IMR-90 (cell line): ENCODE measurements at regions not wholly inside any gene's neighbourhood (a gene's known extent, or its start where the extent isn't known, plus 50 kb on each side); places are given as distances from the start of the nearest gene placed in this dataset.

Experiments
- ATAC-seq: fragments of 200-7000 bp; cut with Tn5 transposase; 2 replicates; pipeline ENCODE4 v1.9.1; 2020; ENCODE audit warnings: low read depth, mild to moderate bottlenecking, moderate library complexity
- BruUV-seq: library from RNA; stranded (reverse); fragments of 400-500 nt; replicated peaks from 2 replicates; lab custom pipeline; 2021; lab: Mats Ljungman, UMichigan
- CTCF ChIA-PET: fragments of 300-600 bp; formaldehyde crosslinking; extraction: SDS; loops from one replicate; lab custom pipeline; 2021; ENCODE audit warnings: antibody characterized with exemption; lab: Yijun Ruan, JAX
- POLR2A ChIA-PET: fragments of 300-600 bp; sonication (Branson Sonifier 250); formaldehyde crosslinking; loops from one replicate; lab custom pipeline; 2022; ENCODE audit warnings: antibody characterized with exemption; ENCODE audit not compliant: unreplicated experiment; lab: Charles Lee
- DNase-seq: peaks from one replicate; pipeline ENCODE4 v3.0.0; 2013
- H2AFZ ChIP-seq: replicated peaks from 2 replicates; pipeline ENCODE3; 2013; ENCODE audit warnings: low read length, mild to moderate bottlenecking; ENCODE audit not compliant: poor library complexity
- H2AK5ac ChIP-seq: 2 replicates; pipeline ENCODE4 v1.6.1; 2013; ENCODE audit warnings: low read depth, low read length, inconsistent platforms
- H2AK9ac ChIP-seq: replicated peaks from 2 replicates; pipeline ENCODE3; 2013; ENCODE audit warnings: mild to moderate bottlenecking, low read depth, low read length, moderate library complexity; ENCODE audit not compliant: poor library complexity
- H2BK120ac ChIP-seq: 2 replicates; pipeline ENCODE4 v1.6.1; 2013; ENCODE audit warnings: low read depth, low read length, inconsistent platforms
- H2BK15ac ChIP-seq: 3 replicates; pipeline ENCODE4 v1.6.1; 2013; ENCODE audit warnings: low read depth, low read length, inconsistent platforms
- H2BK20ac ChIP-seq: 2 replicates; pipeline ENCODE4 v1.6.1; 2013; ENCODE audit warnings: low read depth, mild to moderate bottlenecking, inconsistent platforms, low read length, moderate library complexity
- H2BK5ac ChIP-seq: 2 replicates; pipeline ENCODE4 v1.6.1; 2013; ENCODE audit warnings: mild to moderate bottlenecking, low read depth, low read length, inconsistent platforms; ENCODE audit not compliant: poor library complexity, severe bottlenecking
- H3K14ac ChIP-seq: replicated peaks from 2 replicates; pipeline ENCODE4 v1.6.1; 2013; ENCODE audit warnings: low read depth, low read length, inconsistent platforms
- H3K18ac ChIP-seq: 2 replicates; pipeline ENCODE4 v1.6.1; 2013; ENCODE audit warnings: low read depth, low read length, control low read depth
- H3K23ac ChIP-seq: 2 replicates; pipeline ENCODE4 v1.6.1; 2013; ENCODE audit warnings: low read depth, low read length, inconsistent platforms
- H3K27ac ChIP-seq: 2 replicates; pipeline ENCODE4 v1.5.1; 2013; ENCODE audit warnings: mild to moderate bottlenecking, control low read depth, low read length; ENCODE audit not compliant: insufficient read depth
- H3K27me3 ChIP-seq: 2 replicates; pipeline ENCODE4 v1.6.1; 2013; ENCODE audit warnings: low read length; ENCODE audit not compliant: control insufficient read depth, insufficient read depth
- H3K36me3 ChIP-seq: 2 replicates; pipeline ENCODE4 v1.6.1; 2013; ENCODE audit warnings: low read length, mixed read lengths; ENCODE audit not compliant: control insufficient read depth, insufficient read depth
- H3K4ac ChIP-seq: 2 replicates; pipeline ENCODE4 v1.6.1; 2013; ENCODE audit warnings: low read depth, low read length, inconsistent platforms
- H3K4me1 ChIP-seq: 2 replicates; pipeline ENCODE4 v1.6.1; 2013; ENCODE audit warnings: low read length, mixed read lengths; ENCODE audit not compliant: control insufficient read depth, insufficient read depth
- H3K4me2 ChIP-seq: 2 replicates; pipeline ENCODE4 v1.6.1; 2013; ENCODE audit warnings: low read depth, mild to moderate bottlenecking, control low read depth, low read length, moderate library complexity
- H3K4me3 ChIP-seq: 2 replicates; pipeline ENCODE4 v1.5.1; 2013; ENCODE audit warnings: low read depth, mild to moderate bottlenecking, control low read depth, low read length, moderate library complexity; ENCODE audit not compliant: insufficient read depth
- H3K56ac ChIP-seq: 2 replicates; pipeline ENCODE4 v1.6.1; 2013; ENCODE audit warnings: low read length, inconsistent platforms; ENCODE audit not compliant: insufficient read depth; ENCODE audit errors: extremely low read depth
- H3K79me1 ChIP-seq, 2 experiments: 2 replicates each; pipeline ENCODE4 v1.6.1; 2013; ENCODE audit warnings: low read length in 2 of 2, inconsistent platforms in 1 of 2, low read depth in 1 of 2
- H3K9ac ChIP-seq: 2 replicates; pipeline ENCODE4 v1.6.1; 2013; ENCODE audit warnings: low read depth, low read length, control low read depth
- H3K9me1 ChIP-seq: 2 replicates; pipeline ENCODE4 v1.6.1; 2013; ENCODE audit warnings: low read length, inconsistent platforms; ENCODE audit not compliant: insufficient read depth
- H3K9me3 ChIP-seq: 2 replicates; pipeline ENCODE4 v1.6.1; 2013; ENCODE audit warnings: low read length; ENCODE audit not compliant: control insufficient read depth, insufficient read depth
- H4K20me1 ChIP-seq: 2 replicates; pipeline ENCODE4 v1.6.1; 2013; ENCODE audit warnings: low read length, inconsistent platforms; ENCODE audit not compliant: insufficient read depth
- H4K5ac ChIP-seq: 2 replicates; pipeline ENCODE4 v1.6.1; 2013; ENCODE audit warnings: mild to moderate bottlenecking, low read depth, low read length, control low read depth
- H4K8ac ChIP-seq, 2 experiments: 2 replicates each; pipeline ENCODE4 v1.6.1; 2013; ENCODE audit warnings: low read depth in 2 of 2, low read length in 2 of 2, control low read depth in 1 of 2, inconsistent platforms in 1 of 2
- H4K91ac ChIP-seq: 2 replicates; pipeline ENCODE4 v1.6.1; 2013; ENCODE audit warnings: low read depth, low read length, inconsistent platforms; ENCODE audit not compliant: insufficient read depth
- BHLHE40 ChIP-seq: fragments of 150-350 bp; IDR thresholded peaks from 2 replicates; pipeline ENCODE4 v1.6.1; 2016; ENCODE audit warnings: mild to moderate bottlenecking, low read depth, low read length
- CEBPB ChIP-seq: IDR thresholded peaks from 2 replicates; pipeline ENCODE4 v1.6.1; 2012; ENCODE audit warnings: low read depth, low read length, improper control_type of control experiment
- CHD1 ChIP-seq: IDR thresholded peaks from 2 replicates; pipeline ENCODE4 v1.6.1; 2012; ENCODE audit warnings: low read depth, low read length, improper control_type of control experiment
- CTCF ChIP-seq: conservative IDR thresholded peaks from 2 replicates; pipeline ENCODE4 v1.5.1; 2012; ENCODE audit warnings: mild to moderate bottlenecking, low read depth, low read length, improper control_type of control experiment
- FOS ChIP-seq: fragments of 150-350 bp; IDR thresholded peaks from 2 replicates; pipeline ENCODE4 v1.6.1; 2016; ENCODE audit warnings: low read depth, low read length
- MAFK ChIP-seq: IDR thresholded peaks from 2 replicates; pipeline ENCODE4 v1.6.1; 2012; ENCODE audit warnings: low read depth, low read length, improper control_type of control experiment
- MAZ ChIP-seq: IDR thresholded peaks from 2 replicates; pipeline ENCODE4 v1.6.1; 2012; ENCODE audit warnings: low read depth, mild to moderate bottlenecking, low read length, improper control_type of control experiment, moderate library complexity, borderline replicate concordance
- MXI1 ChIP-seq: IDR thresholded peaks from 2 replicates; pipeline ENCODE4 v1.6.1; 2012; ENCODE audit warnings: low read depth, mild to moderate bottlenecking, low read length, moderate library complexity, borderline replicate concordance
- NFE2L2 ChIP-seq: fragments of 150-350 bp; IDR thresholded peaks from 2 replicates; pipeline ENCODE4 v1.6.1; 2016; ENCODE audit warnings: low read depth, mild to moderate bottlenecking, low read length
- POLR2A ChIP-seq: IDR thresholded peaks from 2 replicates; pipeline ENCODE4 v1.6.1; 2012; ENCODE audit warnings: mild to moderate bottlenecking, low read depth, low read length
- RAD21 ChIP-seq: IDR thresholded peaks from 2 replicates; pipeline ENCODE4 v1.6.1; 2012; ENCODE audit warnings: low read length, improper control_type of control experiment
- RCOR1 ChIP-seq: IDR thresholded peaks from 2 replicates; pipeline ENCODE4 v1.6.1; 2012; ENCODE audit warnings: mild to moderate bottlenecking, low read length, improper control_type of control experiment; ENCODE audit not compliant: insufficient replicate concordance
- RFX5 ChIP-seq: IDR thresholded peaks from 2 replicates; pipeline ENCODE4 v1.8.0; 2012; ENCODE audit warnings: low read depth, mild to moderate bottlenecking, low read length, moderate library complexity
- SMC3 ChIP-seq: fragments of 150-350 bp; IDR thresholded peaks from 2 replicates; pipeline ENCODE4 v1.6.1; 2016; ENCODE audit warnings: low read depth, mild to moderate bottlenecking, antibody characterized with exemption, low read length, moderate library complexity
- USF2 ChIP-seq: fragments of 150-350 bp; IDR thresholded peaks from 2 replicates; pipeline ENCODE4 v1.6.1; 2017; ENCODE audit warnings: mild to moderate bottlenecking, antibody characterized with exemption, low read length, low read depth
- WGBS, 2 experiments: methylation state at CpG; one replicate each; pipeline versions ENCODE4 v1.1.5 to v1.1.7; 2013; ENCODE audit warnings: missing lambda C conversion rate in 2 of 2; ENCODE audit not compliant: insufficient read length in 1 of 2; ENCODE audit errors: extremely low coverage in 2 of 2; 5-methylcytosine and 5-hydroxymethylcytosine counted together
- dilution Hi-C: fragments of 300-500 bp; cut with HindIII; formaldehyde crosslinking; loops from one replicate; pipeline ENCODE4 v1.14.3; 2018; ENCODE audit warnings: low sequenced_read_pairs; ENCODE audit not compliant: unreplicated experiment
- in situ Hi-C: fragments of 300-500 bp; cut with MboI; formaldehyde crosslinking; loops from 3 replicates; pipeline ENCODE4 v1.14.3; 2019; ENCODE audit warnings: low sequenced_read_pairs, inconsistent platforms, mixed read lengths
- intact Hi-C: fragments of 100-400 bp; cut with micrococcal nuclease; formaldehyde crosslinking; loops from 2 replicates; pipeline ENCODE4 v1.10.0; 2022
- TF ChIP-seq, protein P1 (sequence below): fragments of 150-350 bp; IDR thresholded peaks from 2 replicates; pipeline ENCODE4 v1.6.1; 2016; ENCODE audit warnings: low read depth, mild to moderate bottlenecking, low read length, moderate library complexity, borderline replicate concordance

DNA sequence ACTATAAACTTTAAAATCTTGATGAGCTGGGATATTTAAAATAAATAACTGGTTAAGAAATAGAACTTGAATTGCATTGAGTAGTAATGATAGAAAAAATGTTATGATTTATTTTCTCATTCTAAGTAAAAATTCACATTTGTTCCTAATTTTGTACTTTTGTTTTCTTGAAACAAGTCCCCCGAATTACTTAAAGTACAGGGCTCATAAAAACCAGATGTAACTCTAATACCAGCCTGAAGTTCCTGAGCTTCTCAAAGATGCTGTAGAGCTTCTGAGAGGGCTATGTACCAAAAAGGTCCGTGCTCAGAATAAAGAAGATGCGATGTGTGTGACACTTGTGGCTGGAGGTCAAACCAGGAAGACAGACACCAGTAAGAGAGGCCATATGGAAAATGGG lies 116.1 kb upstream of the TACR1 start:
- no TSS peak for BruUV-seq
- no peak overlapping the region for H2BK5ac ChIP-seq
- H4K5ac ChIP-seq = no peak overlapping the region
- no peak overlapping the region for H3K18ac ChIP-seq
- DNase-seq = no peak
- no peak overlapping the region for H2BK120ac ChIP-seq
- no peaks in the 10 kb centered on the region for H3K36me3 ChIP-seq
- H2AFZ ChIP-seq = no peak overlapping the region
- no peak overlapping the region for H3K23ac ChIP-seq
- peaks cover 6% of the 10 kb centered on the region for H3K9me1 ChIP-seq
- H4K8ac ChIP-seq = no peak overlapping the region
- no peak overlapping the region for H2AK9ac ChIP-seq
- no peaks in the 10 kb centered on the region for H3K9me3 ChIP-seq
- H4K91ac ChIP-seq = no peak overlapping the region
- intact Hi-C loops = no loop called here
- H3K14ac ChIP-seq = no peak overlapping the region
- no CpG with 5 or more reads among the region's 3 CpGs for WGBS, 2 experiments
- H3K4me3 ChIP-seq = no peak overlapping the region
- TF ChIP-seq CEBPB (no peak), CHD1 (no peak), RFX5 (no peak), FOS (no peak), MXI1 (no peak), POLR2A (no peak), MAFK (no peak), CTCF (no peak), SMC3 (no peak), MAZ (no peak), BHLHE40 (no peak), NFE2L2 (no peak), USF2 (no peak), RAD21 (no peak), RCOR1 (no peak)
- TF ChIP-seq, protein P1, sequence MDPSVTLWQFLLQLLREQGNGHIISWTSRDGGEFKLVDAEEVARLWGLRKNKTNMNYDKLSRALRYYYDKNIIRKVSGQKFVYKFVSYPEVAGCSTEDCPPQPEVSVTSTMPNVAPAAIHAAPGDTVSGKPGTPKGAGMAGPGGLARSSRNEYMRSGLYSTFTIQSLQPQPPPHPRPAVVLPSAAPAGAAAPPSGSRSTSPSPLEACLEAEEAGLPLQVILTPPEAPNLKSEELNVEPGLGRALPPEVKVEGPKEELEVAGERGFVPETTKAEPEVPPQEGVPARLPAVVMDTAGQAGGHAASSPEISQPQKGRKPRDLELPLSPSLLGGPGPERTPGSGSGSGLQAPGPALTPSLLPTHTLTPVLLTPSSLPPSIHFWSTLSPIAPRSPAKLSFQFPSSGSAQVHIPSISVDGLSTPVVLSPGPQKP = no peak
- no peak overlapping the region for H2AK5ac ChIP-seq
- CTCF ChIA-PET = no interaction called here
- in situ Hi-C loops = no loop called here
- no peak overlapping the region for H3K56ac ChIP-seq
- no peak overlapping the region for H2BK20ac ChIP-seq
- peaks cover 3% of the 10 kb centered on the region for H3K4me1 ChIP-seq
- ATAC-seq = no peak
- no peak overlapping the region for H3K9ac ChIP-seq
- dilution Hi-C loops = no loop called here
- H3K4me2 ChIP-seq = no peak overlapping the region
- H3K4ac ChIP-seq = peak overlapping the region; percentile 45; the same call in 1 of the 2 replicates
- H2BK15ac ChIP-seq = no peak overlapping the region
- H3K27ac ChIP-seq = no peak overlapping the region
- H3K79me1 ChIP-seq = no peaks in the 10 kb centered on the region
- H3K27me3 ChIP-seq = no peaks in the 10 kb centered on the region
- POLR2A ChIA-PET = no interaction called here
- no peaks in the 10 kb centered on the region for H4K20me1 ChIP-seq
